Esophagus muscularis mucosa (tissue), 4 donors: ENCODE measurements at regions not wholly inside any gene's neighbourhood (a gene's known extent, or its start where the extent isn't known, plus 50 kb on each side); places are given as distances from the start of the nearest gene placed in this dataset.

Experiments used
- EP300 ChIP-seq: sonication (generic); formaldehyde crosslinking; IDR thresholded peaks from one replicate; pipeline ENCODE4 v1.6.1; 2017; ENCODE audit warnings: antibody characterized with exemption
- POLR2A ChIP-seq: fragments of 450-650 bp; IDR thresholded peaks from one replicate; pipeline ENCODE4 v1.6.1; 2017; ENCODE audit warnings: antibody characterized with exemption, moderate library complexity, mild to moderate bottlenecking, low read depth
- POLR2AphosphoS5 ChIP-seq, 2 donors: sonication (generic); formaldehyde crosslinking; IDR thresholded peaks; one replicate each; pipeline ENCODE4 v1.6.1; 2017; ENCODE audit warnings: antibody characterized with exemption in 2 of 2
- TF ChIP-seq, protein P1 (sequence below), 3 experiments: fragments of 200-600 bp in 2 of 3; fragments of 450-650 bp in 1 of 3; sonication (generic) in 2 of 3; IDR thresholded peaks; one replicate each; pipeline ENCODE4 v1.5.1; 2017 to 2019; ENCODE audit warnings: antibody characterized with exemption in 3 of 3, mild to moderate bottlenecking in 2 of 3, moderate library complexity in 1 of 3

DNA sequence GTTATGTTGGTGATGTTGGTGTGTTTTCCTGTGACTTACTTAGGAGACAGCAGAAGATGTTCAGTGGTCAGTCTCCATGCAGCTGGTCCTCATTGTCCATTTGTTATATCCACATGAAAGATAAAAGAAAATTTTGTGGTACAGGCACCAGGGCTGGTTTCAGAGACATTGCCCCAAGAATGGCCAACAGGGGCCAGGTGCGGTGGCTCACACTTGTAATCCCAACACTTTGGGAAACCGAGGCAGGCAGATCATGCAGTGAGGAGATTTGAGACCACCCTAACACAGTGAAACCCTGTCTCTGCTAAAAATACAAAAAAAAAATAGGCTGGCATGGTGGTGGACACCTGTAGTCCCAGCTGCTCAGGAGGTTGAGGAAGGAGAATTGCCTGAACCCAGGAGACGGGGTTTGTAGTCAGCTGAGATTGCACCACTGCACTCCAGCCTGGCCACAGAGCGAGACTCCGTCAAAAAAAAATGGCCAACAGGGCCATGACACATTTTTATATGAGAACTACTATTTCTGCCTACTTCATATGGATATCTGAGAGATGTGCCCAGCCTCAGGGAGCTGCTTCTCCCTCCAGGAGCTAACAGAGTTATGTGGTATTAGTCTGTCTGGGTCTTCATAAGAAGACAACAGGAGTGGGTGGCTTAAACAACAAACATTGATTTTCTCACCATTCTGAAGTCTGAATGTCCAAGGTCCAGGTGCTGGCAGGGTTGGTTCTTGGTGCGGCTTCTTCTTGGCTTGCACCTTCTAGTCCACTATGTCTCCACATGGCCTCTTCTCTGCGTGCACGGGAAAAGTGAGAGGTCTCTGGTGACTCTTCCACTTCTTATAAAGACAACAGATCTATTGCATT lies 821.7 kb downstream of the TMEM121 start:
- TF ChIP-seq, protein P1, sequence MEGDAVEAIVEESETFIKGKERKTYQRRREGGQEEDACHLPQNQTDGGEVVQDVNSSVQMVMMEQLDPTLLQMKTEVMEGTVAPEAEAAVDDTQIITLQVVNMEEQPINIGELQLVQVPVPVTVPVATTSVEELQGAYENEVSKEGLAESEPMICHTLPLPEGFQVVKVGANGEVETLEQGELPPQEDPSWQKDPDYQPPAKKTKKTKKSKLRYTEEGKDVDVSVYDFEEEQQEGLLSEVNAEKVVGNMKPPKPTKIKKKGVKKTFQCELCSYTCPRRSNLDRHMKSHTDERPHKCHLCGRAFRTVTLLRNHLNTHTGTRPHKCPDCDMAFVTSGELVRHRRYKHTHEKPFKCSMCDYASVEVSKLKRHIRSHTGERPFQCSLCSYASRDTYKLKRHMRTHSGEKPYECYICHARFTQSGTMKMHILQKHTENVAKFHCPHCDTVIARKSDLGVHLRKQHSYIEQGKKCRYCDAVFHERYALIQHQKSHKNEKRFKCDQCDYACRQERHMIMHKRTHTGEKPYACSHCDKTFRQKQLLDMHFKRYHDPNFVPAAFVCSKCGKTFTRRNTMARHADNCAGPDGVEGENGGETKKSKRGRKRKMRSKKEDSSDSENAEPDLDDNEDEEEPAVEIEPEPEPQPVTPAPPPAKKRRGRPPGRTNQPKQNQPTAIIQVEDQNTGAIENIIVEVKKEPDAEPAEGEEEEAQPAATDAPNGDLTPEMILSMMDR (IDR thresholded peaks at IDR 0.05) = no peak
- no peak for TF ChIP-seq POLR2AphosphoS5 (IDR thresholded peaks at IDR 0.05)
- TF ChIP-seq POLR2A = no peak
- no peak for TF ChIP-seq EP300
